GM19397 (cell line): ENCODE measurements at regions not wholly inside any gene's neighbourhood (a gene's known extent, or its start where the extent isn't known, plus 50 kb on each side); places are given as distances from the start of the nearest gene placed in this dataset.

Source experiments
- ATAC-seq: cut with Tn5 transposase; IDR thresholded peaks from one replicate; pipeline ENCODE4 v1.9.1; 2021; ENCODE audit warnings: mild to moderate bottlenecking, moderate library complexity; ENCODE audit not compliant: unreplicated experiment

- ATAC-seq = no peak
Observed at GRCh38 chr4:123913598-123913997, 517.0 kb downstream of the SPRY1 start.

- ATAC-seq = no peak
Observed at GRCh38 chr4:123916821-123917220, 520.2 kb downstream of the SPRY1 start.

GRCh38 chr4:123919576-123920098, 523.0 kb downstream of the SPRY1 start:
- ATAC-seq = no peak

GRCh38 chr4:123921339-123921738, 524.7 kb downstream of the SPRY1 start:
- ATAC-seq = no peak

- no peak for ATAC-seq
Observed at GRCh38 chr4:123922847-123923246, 526.3 kb downstream of the SPRY1 start.

GRCh38 chr4:123924536-123924935, 527.9 kb downstream of the SPRY1 start:
- ATAC-seq = no peak

GRCh38 chr4:123929565-123929964, 533.0 kb downstream of the SPRY1 start:
- no peak for ATAC-seq

- ATAC-seq = no peak
Observed at GRCh38 chr4:123930996-123931395, 534.4 kb downstream of the SPRY1 start.

GRCh38 chr4:123934096-123934495, 537.5 kb downstream of the SPRY1 start:
- no peak for ATAC-seq

GRCh38 chr4:123936621-123937043, 540.0 kb downstream of the SPRY1 start:
- no peak for ATAC-seq

- no peak for ATAC-seq
Observed at GRCh38 chr4:123937581-123937980, 541.0 kb downstream of the SPRY1 start.

GRCh38 chr4:123939621-123940020, 543.0 kb downstream of the SPRY1 start:
- ATAC-seq = no peak

GRCh38 chr4:123940604-123941003, 544.0 kb downstream of the SPRY1 start:
- ATAC-seq = no peak

- no peak for ATAC-seq
Observed at GRCh38 chr4:123941306-123941705, 544.7 kb downstream of the SPRY1 start.

GRCh38 chr4:123943976-123944375, 547.4 kb downstream of the SPRY1 start:
- ATAC-seq = no peak

GRCh38 chr4:123945301-123945700, 548.7 kb downstream of the SPRY1 start:
- ATAC-seq = no peak

GRCh38 chr4:123950530-123950929, 553.9 kb downstream of the SPRY1 start:
- no peak for ATAC-seq

GRCh38 chr4:123952530-123953274, 556.1 kb downstream of the SPRY1 start:
- ATAC-seq = no peak

- no peak for ATAC-seq
Observed at GRCh38 chr4:123953566-123953965, 557.0 kb downstream of the SPRY1 start.

GRCh38 chr4:123954220-123954619, 557.6 kb downstream of the SPRY1 start:
- no peak for ATAC-seq

GRCh38 chr4:123955167-123955800, 558.7 kb downstream of the SPRY1 start:
- no peak for ATAC-seq

- ATAC-seq = no peak
Observed at GRCh38 chr4:123956204-123956603, 559.6 kb downstream of the SPRY1 start.
